Endothelial cell of hepatic sinusoid (primary cell): ENCODE measurements at regions not wholly inside any gene's neighbourhood (a gene's known extent, or its start where the extent isn't known, plus 50 kb on each side); places are given as distances from the start of the nearest gene placed in this dataset.
"Not testable (repeated sequence)": the region's sequence is repeated elsewhere in the genome, so short reads cannot be mapped to it uniquely, and the experiment has no call there.

Source experiments
- in situ Hi-C: cut with HindIII; loops from 2 replicates; pipeline ENCODE4 v1.10.0; 2017; ENCODE audit warnings: low sequenced_read_pairs

DNA sequence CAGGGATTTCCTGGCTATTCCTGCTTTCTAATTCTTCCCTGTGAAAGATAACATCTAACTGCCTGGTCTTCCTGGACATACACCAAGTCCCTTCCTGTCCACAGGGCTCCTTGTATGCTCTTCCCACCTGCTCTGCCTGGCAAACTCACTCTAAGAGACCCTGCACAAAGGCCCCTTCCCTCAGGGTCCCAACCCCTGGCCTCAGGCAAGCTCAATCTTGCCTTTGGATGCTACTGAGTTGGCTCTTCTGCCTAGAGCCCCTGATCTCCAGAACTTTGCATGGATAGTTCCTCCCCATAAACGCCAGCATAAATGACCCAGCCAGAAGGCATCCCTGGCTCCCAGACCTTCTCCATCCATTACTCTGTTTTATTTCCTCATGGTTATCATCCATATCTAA, 98.3 kb upstream of the OTOS start:
- in situ Hi-C loops, result loop anchor here (5.0 kb wide), 1 partner anchor 199 kb away; the partner anchor contains the start of gene GPC1

DNA sequence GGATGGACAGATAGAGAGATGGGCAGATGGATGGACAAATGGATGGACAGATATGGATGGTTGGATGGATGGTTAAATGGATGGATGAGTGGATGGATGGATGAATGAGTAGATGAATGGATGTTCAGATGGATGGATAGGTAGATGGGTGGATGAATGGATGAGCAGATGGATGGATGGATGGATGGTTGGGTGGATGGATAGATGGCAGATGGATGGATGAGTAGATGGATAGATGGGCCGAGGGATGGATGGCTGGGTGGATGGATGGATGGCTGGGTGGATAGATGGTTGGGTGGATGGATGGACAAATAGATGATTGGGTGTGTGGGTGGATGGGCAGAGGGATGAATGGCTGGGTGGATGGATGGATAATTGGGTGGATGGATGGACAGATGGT, 98.9 kb upstream of the OTOS start:
- in situ Hi-C loops, result loop anchor here (5.0 kb wide), 1 partner anchor 198 kb away; the partner anchor contains the start of gene GPC1

DNA sequence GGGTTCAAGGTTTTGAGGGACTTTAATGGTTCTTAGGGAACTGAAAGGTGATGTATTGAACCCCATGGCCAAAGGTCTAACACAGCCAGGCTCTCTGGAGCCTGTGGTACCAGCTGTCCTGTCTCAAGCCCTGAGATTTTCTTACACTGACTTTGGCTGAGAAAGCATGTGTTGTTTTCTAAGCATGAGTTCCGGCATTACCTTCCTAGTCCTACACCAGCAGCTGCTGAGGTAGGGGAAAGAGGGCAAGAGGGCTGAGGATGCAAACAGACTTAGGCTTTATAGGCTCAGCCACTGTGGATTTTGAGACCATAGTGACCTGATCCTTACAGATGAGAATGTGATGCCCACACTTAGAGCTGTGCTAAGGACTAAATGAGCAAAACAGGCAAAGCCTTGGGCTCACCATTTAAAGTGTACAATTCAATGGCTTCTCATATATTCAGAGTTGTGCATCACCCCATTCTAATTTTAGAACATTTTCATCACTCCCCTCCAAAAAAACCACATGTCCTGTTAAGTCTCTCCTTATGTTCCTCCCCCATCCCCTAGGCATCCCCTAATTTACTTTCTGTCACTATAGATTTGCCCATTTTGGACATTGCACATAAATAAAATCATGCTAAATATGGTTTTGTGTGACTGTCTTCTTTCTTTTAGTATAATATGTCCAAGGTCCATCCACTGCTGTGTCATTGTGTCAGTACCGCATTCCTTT, 99.7 kb upstream of the OTOS start:
- in situ Hi-C loops, result no loop called here

DNA sequence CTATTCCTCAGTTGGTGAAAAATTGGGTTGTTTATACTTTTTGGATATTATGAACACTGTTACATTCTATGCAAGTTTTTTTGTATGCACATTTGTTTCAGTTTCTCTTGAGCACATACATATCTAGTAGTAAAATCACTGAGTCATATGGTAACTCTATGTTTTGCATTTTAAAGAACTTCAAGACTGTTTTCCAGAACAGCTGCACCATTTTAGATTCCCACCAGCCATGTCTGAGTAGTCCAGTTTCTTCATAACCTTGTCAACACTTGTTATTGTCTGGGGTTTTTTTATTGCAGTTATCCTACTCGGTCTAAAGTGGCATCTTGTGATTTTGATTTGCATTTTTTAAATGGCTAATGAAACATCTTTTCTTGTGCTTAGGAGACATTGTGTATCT, 100.3 kb upstream of the OTOS start:
- in situ Hi-C loops, result no loop called here

DNA sequence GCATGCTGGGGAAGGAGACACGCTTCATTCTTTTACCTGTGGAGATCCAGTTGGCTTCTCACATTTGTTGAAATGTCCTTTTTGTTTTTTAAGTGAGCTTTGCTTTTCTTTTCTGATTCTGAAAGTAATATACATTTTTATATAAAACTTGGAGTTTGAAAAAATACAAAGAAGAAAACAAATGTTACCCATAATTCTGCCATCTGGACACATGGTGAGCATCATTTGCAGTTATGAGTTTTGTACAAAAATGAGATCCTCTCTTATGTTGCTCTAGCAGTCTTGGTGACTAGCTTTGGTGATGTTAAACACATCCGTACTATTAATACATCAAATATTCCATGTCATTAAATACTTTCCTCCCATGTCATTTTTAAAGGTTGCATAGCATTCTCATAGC, 101.1 kb upstream of the OTOS start:
- in situ Hi-C loops, result no loop called here

DNA sequence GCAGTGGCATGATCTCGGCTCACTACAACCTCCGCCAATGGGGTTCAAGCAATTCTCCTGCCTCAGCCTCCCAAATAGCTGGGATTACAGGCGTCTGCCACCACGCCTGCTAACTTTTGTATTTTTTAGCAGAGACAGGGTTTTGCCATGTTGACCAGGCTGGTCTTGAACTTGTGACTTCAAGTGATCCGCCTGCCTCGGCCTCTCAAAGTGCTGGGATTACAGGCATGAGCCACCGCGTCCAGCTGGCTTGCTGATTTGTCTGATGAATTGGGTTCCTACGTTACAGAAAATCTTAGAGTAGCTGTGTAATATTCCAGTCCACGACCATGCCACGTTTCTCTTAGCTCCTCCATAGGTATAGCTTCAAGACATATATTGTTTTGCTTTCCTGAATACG, 102.6 kb upstream of the OTOS start:
- in situ Hi-C loops, result not testable (repeated sequence)

DNA sequence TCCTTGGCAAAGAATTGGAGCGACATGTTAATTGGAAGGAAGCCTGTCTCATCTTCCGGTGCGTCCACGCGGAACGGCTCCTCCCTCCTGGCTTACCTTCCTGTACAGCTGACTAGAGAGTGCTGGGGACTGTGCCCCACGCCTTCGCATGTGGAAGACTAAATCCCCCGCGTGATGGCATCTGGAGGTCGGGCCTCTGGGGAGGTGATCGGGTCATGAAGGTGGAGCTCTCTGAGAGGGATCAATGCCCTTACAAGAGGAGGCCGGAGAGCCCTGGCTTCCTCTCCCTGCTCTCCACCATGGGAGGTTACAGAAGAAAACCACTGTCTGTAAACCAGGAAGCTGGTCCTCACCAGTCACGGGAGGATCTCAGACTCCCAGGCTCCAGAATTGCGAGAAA, 104.1 kb upstream of the OTOS start:
- in situ Hi-C loops, result no loop called here

DNA sequence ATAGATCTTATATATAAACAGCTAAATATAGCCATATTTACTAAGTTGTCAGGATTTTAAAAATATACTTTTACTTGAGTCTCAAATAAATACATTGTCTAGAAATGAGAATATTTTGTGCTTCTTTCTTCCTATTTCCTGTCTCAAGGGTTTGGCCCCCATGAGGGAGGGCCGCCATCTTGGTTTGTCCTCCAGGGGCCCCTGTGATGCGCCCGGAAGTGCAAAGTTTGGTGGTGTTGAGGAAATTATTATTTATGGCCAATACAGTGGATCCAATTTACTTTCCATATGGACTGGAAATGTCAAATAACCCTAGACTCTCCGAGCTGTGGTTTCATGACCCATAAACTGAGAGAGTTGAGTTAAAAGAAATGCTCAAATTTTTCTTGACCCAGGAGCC, 104.7 kb upstream of the OTOS start:
- in situ Hi-C loops, result loop anchor here (5.0 kb wide), 1 partner anchor 42 kb away; no protein-coding TSS in a partner anchor

DNA sequence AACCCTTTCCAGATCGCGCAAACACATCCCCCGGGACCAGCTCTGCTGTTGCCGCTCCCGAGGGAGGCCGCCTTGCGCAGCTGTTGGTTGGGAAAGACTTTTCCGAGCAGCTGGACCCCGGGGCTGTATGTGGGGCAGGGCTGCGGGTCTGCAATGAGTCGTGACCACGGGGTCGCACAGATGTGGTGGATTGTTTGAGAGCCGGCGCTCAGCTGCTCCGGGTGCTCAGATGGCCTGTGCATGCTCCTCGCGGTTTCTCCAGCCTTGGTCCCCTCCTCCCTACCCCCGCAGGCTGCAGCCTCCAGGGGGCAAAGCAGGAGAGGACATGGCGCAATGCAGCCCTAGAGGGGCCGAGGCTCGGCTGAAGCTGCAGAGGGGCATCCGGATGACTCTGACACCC, 105.2 kb upstream of the OTOS start:
- in situ Hi-C loops, result loop anchor here (5.0 kb wide), 1 partner anchor 42 kb away; no protein-coding TSS in a partner anchor

DNA sequence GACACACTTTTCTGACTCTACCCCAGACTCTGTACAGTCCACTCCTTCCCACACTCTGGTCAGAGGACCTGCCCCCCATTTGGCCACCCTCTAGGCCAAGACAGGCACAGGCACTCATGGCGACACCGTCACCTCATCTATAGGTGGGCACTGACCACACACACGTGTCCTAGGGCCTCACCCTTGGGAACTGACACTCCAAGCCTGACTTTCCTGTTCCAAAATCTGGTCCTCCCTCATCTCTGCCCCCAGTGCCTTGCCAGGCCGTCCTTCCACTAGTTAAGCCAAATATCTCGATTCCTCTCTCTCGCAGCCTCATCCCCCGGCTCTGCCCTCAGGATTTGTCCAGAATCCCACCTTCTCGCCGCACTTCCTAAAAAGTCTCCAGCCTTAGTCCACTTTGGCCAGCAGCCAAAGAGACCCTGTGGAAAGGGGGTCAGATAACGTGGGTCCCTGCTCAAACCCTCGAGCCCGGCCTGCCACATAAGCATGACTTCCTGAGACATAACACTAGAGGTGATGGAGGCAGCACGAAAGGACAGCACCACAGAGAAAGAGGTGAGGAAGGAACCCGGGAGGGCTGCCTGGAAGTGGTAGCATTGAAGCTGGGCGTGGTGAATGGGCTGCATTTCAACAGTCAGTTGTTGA, 105.8 kb upstream of the OTOS start:
- in situ Hi-C loops, result loop anchor here (5.0 kb wide), 1 partner anchor 41 kb away; no protein-coding TSS in a partner anchor

DNA sequence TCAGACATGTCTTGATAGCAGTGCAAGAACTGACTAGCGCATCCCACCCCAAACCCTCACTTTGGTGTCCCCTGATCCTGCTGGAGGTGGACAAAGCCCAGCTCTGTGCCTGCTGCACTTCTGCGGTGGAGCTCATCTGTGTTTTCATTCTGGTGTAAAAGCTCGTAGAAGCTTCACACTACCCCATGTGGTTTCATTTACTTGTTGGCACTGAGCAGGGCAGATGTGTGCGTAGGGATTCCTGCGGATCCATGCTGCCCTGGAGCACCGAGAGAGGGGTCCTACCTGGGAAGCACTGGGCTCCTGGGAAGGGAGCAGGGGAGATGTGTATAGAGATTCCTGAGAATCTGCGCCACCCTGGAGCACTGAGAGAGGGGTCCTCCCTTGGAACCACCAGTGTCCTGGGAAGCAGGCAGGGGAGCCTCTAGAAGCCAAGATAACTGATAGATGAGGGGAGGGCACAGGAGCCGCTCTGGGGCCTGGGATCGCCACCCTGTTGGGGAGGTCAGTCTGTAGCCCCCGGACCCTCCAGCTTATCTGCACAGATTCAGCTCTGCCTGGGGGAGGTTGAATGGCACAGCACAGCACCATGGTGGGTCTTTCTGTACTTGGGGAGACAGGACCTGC, 106.9 kb upstream of the OTOS start:
- in situ Hi-C loops, result loop anchor here (5.0 kb wide), 1 partner anchor 40 kb away; no protein-coding TSS in a partner anchor

DNA sequence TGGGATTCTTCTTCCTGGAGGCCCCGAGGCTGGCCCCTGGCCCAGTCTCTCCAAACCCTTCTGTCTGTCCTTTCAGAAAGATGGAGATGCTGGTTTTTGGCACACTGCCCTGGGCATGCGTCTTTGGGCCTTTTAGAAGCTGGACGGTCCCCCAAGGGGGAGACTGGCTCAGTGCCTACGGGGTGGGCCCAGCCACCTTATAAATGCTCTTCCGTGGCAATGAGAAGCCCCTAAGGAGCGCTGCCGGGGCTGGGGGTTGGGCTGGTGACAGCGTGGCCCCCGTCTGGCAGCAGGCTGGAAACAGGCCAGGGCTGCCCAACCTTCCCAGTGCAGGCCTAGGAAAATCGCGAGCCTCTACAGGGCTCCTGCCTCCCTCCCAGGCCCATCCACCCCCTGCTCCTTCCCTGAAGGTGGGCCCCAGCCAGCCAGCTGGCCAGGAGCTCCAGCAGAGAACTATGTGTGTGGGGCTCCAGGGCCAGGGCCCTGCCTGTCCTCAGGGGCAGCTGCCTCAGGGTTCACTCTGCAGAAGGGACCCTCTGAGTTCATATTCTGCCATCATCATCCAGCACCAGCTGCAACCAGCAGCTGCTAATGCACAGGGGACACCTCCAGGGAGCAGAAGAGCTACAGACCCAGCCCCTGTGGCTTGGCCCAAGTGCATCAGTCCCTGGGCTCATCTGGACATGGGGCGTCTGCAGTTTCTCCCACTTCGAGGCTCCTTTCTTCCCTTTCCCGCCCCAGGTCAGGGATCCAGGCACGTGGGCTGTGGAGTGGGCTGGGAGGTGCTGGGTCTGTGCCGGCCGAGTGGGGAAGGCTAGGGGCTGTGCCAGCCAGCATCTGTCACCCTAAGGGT, 107.6 kb upstream of the OTOS start:
- in situ Hi-C loops, result loop anchor here (5.0 kb wide), 1 partner anchor 39 kb away; no protein-coding TSS in a partner anchor

DNA sequence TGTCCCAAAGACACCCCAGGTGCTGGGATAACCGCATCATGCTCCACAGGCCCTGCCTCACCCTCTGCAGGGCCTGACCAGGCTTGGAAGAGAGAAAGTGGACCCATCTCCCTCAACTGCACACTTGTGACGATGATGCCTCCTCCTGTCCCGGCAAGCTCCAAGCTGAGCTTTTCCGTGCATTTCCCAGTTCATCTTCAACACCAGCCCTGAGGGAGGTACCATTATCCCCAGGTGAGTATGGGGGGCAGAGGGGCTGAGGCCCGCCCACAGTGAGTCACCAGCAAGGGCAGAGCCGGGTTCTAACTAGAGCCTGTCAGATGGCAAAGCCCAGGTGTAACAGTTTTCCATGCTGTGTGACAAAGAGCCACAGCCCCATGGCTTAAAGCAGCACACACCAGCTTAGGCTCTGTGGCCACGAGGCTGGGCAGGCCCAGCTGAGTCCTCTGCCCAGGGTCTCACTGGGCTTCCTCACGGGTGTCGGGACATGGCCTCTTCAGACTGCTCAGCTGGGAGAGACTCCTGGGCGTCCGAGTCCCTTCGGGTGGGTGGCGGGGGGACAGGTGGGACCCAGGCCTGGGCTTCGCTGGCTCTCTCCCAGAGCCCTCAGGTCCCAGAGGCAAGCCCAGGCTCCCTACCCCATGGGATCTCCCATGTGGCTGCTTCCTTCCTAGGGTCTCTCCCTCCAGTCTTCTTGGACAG, 108.4 kb upstream of the OTOS start:
- in situ Hi-C loops, result loop anchor here (5.0 kb wide), 1 partner anchor 38 kb away; no protein-coding TSS in a partner anchor

DNA sequence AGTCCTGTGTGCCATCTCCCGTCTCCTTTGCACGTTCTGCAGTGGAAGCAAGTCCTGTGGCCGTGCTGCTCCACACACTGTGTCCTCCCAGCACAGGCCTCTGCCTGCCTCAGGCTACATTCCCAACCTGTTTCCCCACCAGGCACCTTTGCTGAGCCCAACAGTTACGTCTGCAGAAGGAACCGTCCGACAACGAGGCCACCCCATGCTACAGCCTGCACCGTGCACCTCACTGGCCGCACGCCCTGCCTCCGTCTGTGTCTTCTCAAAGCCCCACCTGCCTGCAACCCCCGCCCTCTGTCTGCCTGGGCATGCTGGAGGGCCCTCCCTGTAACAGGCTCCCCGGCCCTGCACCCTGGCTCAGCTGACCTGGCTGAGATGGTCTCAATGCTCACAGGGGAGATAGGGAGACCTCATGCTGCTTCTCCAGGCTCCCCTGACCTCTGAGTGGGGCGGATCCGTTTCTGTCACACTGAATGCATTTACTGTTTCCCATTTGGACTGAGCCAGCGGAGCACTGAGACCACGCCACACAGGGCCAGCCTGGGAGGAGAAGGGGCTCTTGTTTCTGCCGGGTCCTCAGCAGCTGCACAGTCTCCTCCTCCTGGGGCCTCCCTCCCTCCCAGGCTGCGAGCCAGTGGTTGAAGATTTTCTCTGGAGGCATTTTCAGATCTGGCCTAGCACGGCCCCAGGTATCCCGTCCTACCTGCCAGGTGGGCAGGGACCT, 109.1 kb upstream of the OTOS start:
- in situ Hi-C loops, result loop anchor here (5.0 kb wide), 1 partner anchor 38 kb away; no protein-coding TSS in a partner anchor

DNA sequence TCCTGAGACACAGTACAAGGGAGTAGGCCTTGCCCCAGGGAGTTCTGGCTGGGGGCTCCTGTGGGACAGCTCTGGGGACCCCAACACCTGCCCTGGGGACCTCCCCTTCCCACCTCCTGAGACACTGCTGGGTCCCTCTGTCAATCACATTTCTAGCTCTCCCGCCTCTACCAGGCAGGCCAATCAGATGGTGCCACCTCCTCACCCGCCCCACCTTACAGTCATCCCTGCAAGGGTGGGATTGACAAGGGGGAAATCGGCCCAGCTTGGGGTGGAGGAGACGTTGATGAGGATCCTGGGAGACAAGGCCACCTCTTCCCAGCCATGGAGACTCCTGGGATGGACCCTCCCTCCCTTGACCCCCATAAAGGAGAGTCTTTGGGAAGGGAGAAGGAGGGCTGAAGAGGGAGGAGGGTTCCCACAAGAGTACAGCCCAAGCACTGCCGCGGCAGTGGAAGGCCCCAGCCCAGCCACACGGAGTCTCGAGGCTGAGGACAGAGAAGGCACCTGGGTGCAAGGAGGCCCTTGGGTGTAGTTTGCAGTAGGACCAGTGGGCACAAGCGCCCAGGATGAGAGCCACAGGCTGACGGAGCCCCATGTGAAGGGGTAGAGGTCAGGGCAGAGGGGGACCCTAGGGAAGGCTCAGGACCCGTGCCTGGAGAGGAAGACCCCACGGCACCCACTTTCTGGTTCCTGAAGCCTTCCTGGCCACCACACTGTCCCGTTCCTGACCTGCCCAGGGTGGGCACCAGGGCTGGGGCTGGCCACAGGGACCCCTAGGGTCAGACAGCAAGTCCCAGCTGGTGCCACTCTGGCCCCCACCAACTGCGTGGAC, 109.9 kb upstream of the OTOS start:
- in situ Hi-C loops, result no loop called here

DNA sequence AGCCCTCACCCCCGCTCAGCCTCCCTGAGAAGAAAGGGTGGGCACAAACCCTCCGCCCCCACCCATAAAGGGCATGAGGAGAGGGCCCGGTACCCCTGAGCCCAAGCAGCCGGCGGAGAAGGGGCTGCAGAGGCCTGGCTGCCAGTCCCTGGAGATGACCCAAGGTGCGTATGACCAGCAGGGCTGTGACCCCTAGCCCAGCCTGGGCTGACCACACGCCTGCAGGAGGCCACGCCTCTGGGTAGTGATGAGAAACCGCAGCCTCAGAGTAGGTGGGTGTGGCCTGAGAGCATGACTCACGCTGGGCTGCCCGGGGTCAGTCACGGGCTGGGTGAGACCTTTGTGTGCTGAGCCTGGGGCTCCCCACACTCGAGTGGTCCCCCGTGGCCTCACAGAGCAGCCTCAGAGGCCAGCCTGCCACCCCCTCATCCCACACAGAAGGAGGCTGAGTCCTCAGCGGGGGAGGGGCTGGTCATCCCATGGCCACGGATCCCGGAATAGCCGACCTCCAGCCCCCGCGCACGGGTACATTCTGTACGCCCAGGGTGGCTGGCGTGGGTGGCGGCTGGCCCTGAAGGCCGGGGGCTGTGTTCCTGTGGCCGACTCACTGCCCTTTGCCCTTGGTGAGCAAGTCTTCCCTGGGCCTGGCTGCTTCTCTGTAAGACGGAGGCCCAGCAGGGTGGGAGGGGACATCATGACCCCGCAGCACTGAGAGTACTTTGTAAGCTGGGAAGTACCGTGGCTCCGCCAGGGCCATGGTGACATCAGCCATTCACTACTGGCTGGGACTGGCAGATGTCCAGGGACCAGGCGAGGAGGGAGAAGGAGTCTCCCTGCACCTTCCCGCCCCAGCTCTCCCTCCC, 110.8 kb upstream of the OTOS start:
- in situ Hi-C loops, result no loop called here

DNA sequence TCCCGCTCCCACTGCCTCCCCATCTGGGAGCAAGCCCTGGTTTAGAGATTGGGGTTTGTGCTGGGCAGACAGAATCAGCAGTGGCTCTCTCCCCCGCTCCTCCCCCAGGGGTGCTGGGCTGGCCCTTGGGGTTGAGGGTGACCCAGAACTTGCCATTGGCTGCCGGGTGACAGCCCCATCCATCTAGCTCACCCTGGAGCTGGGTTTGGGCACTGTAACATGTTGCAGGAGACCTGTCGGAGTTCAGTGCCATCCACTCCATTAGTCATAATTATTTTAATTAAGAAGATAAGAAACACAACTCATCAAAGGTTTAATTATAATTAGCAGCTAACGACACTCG, 111.4 kb upstream of the OTOS start:
- in situ Hi-C loops, result no loop called here
